ENCODE measurements at regions not wholly inside any gene's neighbourhood (a gene's known extent, or its start where the extent isn't known, plus 50 kb on each side); places are given as distances from the start of the nearest gene placed in this dataset.

- DNase-seq, result no peak
Measured at GRCh38 chrX:42432552-42432951, 345.4 kb downstream of the PPP1R2C start.

- DNase-seq, result no peak
Measured at GRCh38 chrX:42422961-42423360, 355.0 kb downstream of the PPP1R2C start.

GRCh38 chrX:42420426-42420825, 357.5 kb downstream of the PPP1R2C start:
- DNase-seq, result no peak

GRCh38 chrX:42415636-42416035, 362.3 kb downstream of the PPP1R2C start:
- no peak for DNase-seq

GRCh38 chrX:42414057-42414456, 363.9 kb downstream of the PPP1R2C start:
- DNase-seq, result no peak

- no peak for DNase-seq
Measured at GRCh38 chrX:42399632-42400024, 378.3 kb downstream of the PPP1R2C start.

GRCh38 chrX:42398967-42399631, 378.9 kb downstream of the PPP1R2C start:
- DNase-seq, result no peak

- DNase-seq, result no peak
Measured at GRCh38 chrX:42396136-42396535, 381.8 kb downstream of the PPP1R2C start.

GRCh38 chrX:42392846-42393245, 385.1 kb downstream of the PPP1R2C start:
- no peak for DNase-seq

- no peak for DNase-seq
Measured at GRCh38 chrX:42386681-42387080, 391.3 kb downstream of the PPP1R2C start.

GRCh38 chrX:42385730-42386129, 392.2 kb downstream of the PPP1R2C start:
- no peak for DNase-seq

GRCh38 chrX:42384956-42385355, 393.0 kb downstream of the PPP1R2C start:
- no peak for DNase-seq

- no peak for DNase-seq
Measured at GRCh38 chrX:42378857-42379256, 399.1 kb downstream of the PPP1R2C start.

GRCh38 chrX:42375086-42375485, 402.9 kb downstream of the PPP1R2C start:
- no peak for DNase-seq

GRCh38 chrX:42366181-42366580, 411.8 kb downstream of the PPP1R2C start:
- DNase-seq, result no peak

- DNase-seq, result no peak
Measured at GRCh38 chrX:42362219-42362618, 415.7 kb downstream of the PPP1R2C start.

- peak; percentile 16 for DNase-seq
Measured at GRCh38 chrX:42342981-42343380, 419.6 kb upstream of the CASK start.

All from NCI-H2171 (cell line).